ENCODE measurements at regions not wholly inside any gene's neighbourhood (a gene's known extent, or its start where the extent isn't known, plus 50 kb on each side); places are given as distances from the start of the nearest gene placed in this dataset.
"Not testable (repeated sequence)": the region's sequence is repeated elsewhere in the genome, so short reads cannot be mapped to it uniquely, and the experiment has no call there.

- no peak for DNase-seq (ENCODE audit: low spot score)
These were observed 139.7 kb upstream of the WDFY3 start for GRCh38 chr4:85106166-85106565.

- no peak for DNase-seq (ENCODE audit: low spot score)
These were observed 140.4 kb upstream of the WDFY3 start for GRCh38 chr4:85106805-85107336.

- DNase-seq (ENCODE audit: low spot score): no peak
These were observed 141.1 kb upstream of the WDFY3 start for GRCh38 chr4:85107553-85107952.

- DNase-seq (ENCODE audit: low spot score): no peak
These were observed 147.2 kb upstream of the WDFY3 start for GRCh38 chr4:85113706-85114105.

- DNase-seq (ENCODE audit: low spot score): no peak
These were observed 148.0 kb upstream of the WDFY3 start for GRCh38 chr4:85114526-85114925.

GRCh38 chr4:85116008-85116407, 149.5 kb upstream of the WDFY3 start:
- no peak for DNase-seq (ENCODE audit: low spot score)

- no peak for DNase-seq (ENCODE audit: low spot score)
These were observed 159.2 kb upstream of the WDFY3 start for GRCh38 chr4:85125688-85126087.

GRCh38 chr4:85126991-85127591, 160.6 kb upstream of the WDFY3 start:
- DNase-seq (ENCODE audit: low spot score): no peak

- no peak for DNase-seq (ENCODE audit: low spot score)
These were observed 161.2 kb upstream of the WDFY3 start for GRCh38 chr4:85127653-85128052.

GRCh38 chr4:85128246-85129204, 162.0 kb upstream of the WDFY3 start:
- no peak for DNase-seq (ENCODE audit: low spot score)

GRCh38 chr4:85129354-85130125, 163.1 kb upstream of the WDFY3 start:
- DNase-seq (ENCODE audit: low spot score): not testable (repeated sequence)

- DNase-seq (ENCODE audit: low spot score): no peak
These were observed 165.6 kb upstream of the WDFY3 start for GRCh38 chr4:85132117-85132516.

- no peak for DNase-seq (ENCODE audit: low spot score)
These were observed 166.1 kb upstream of the WDFY3 start for GRCh38 chr4:85132570-85132969.

GRCh38 chr4:85139749-85140148, 173.3 kb upstream of the WDFY3 start:
- DNase-seq (ENCODE audit: low spot score): not testable (repeated sequence)

GRCh38 chr4:85142451-85142850, 176.0 kb upstream of the WDFY3 start:
- DNase-seq (ENCODE audit: low spot score): no peak

- peak; percentile 19 for DNase-seq (ENCODE audit: low spot score)
These were observed 181.1 kb upstream of the WDFY3 start for GRCh38 chr4:85147481-85148076.

GRCh38 chr4:85149676-85150075, 183.2 kb upstream of the WDFY3 start:
- no peak for DNase-seq (ENCODE audit: low spot score)

- DNase-seq (ENCODE audit: low spot score): no peak
These were observed 184.9 kb upstream of the WDFY3 start for GRCh38 chr4:85151371-85151770.

- no peak for DNase-seq (ENCODE audit: low spot score)
These were observed 185.3 kb upstream of the WDFY3 start for GRCh38 chr4:85151786-85152185.

- no peak for DNase-seq (ENCODE audit: low spot score)
These were observed 186.0 kb upstream of the WDFY3 start for GRCh38 chr4:85152480-85152879.

GRCh38 chr4:85153221-85153620, 186.7 kb upstream of the WDFY3 start:
- no peak for DNase-seq (ENCODE audit: low spot score)

GRCh38 chr4:85154591-85154990, 188.1 kb upstream of the WDFY3 start:
- DNase-seq (ENCODE audit: low spot score): no peak
